Right atrium auricular region (tissue), 2 donors: ENCODE measurements at regions not wholly inside any gene's neighbourhood (a gene's known extent, or its start where the extent isn't known, plus 50 kb on each side); places are given as distances from the start of the nearest gene placed in this dataset.

ENCODE experiments used
- DNase-seq: peaks from one replicate; pipeline ENCODE4 v3.0.0-alpha.2; 2019; ENCODE audit warnings: low spot score
- H3K27ac ChIP-seq, 2 donors: fragments of 200-600 bp; sonication (generic); 1 replicate in 1 of 2; 2 replicates in 1 of 2; pipeline ENCODE4 v1.5.1; 2016 to 2019
- H3K27me3 ChIP-seq, 2 donors: fragments of 200-600 bp; sonication (generic); one replicate each; pipeline versions ENCODE4 v1.5.1 to v1.6.0; 2017 to 2019
- H3K36me3 ChIP-seq: fragments of 200-600 bp; sonication (generic); one replicate; pipeline ENCODE4 v1.5.1; 2016
- H3K4me1 ChIP-seq, 2 donors: fragments of 200-600 bp; sonication (generic); one replicate each; pipeline versions ENCODE4 v1.5.1 to v1.6.0; 2017 to 2019
- H3K4me3 ChIP-seq, 2 donors: fragments of 200-600 bp; sonication (generic); 1 replicate in 1 of 2; 2 replicates in 1 of 2; pipeline ENCODE4 v1.5.1; 2017 to 2019; ENCODE audit warnings: mild to moderate bottlenecking in 1 of 2, moderate library complexity in 1 of 2
- H3K9me3 ChIP-seq, 2 donors: fragments of 200-600 bp; sonication (generic); one replicate each; pipeline ENCODE4 v1.5.1; 2019
- CTCF ChIP-seq, 2 donors: fragments of 200-600 bp; sonication (generic); IDR thresholded peaks; one replicate each; pipeline ENCODE4 v1.5.1; 2019; ENCODE audit warnings: antibody characterized with exemption in 2 of 2

GRCh38 chr2:147718831-147719230 is 126.0 kb upstream of the ACVR2A start:
- no peaks in the 10 kb centered on the region for H3K36me3 ChIP-seq
- no peaks in the 10 kb centered on the region for H3K4me1 ChIP-seq
- H3K27ac ChIP-seq, result no peak overlapping the region
- no peak overlapping the region for H3K4me3 ChIP-seq
- H3K9me3 ChIP-seq, result no peaks in the 10 kb centered on the region
- DNase-seq, result no peak
- no peak for TF ChIP-seq CTCF (IDR thresholded peaks at IDR 0.05)
- no peaks in the 10 kb centered on the region for H3K27me3 ChIP-seq

- no peaks in the 10 kb centered on the region for H3K27me3 ChIP-seq
- no peak for DNase-seq
- no peaks in the 10 kb centered on the region for H3K4me1 ChIP-seq
- H3K9me3 ChIP-seq, result no peaks in the 10 kb centered on the region
- H3K27ac ChIP-seq, result no peak overlapping the region
- no peaks in the 10 kb centered on the region for H3K36me3 ChIP-seq
- TF ChIP-seq CTCF (IDR thresholded peaks at IDR 0.05), result no peak
- no peak overlapping the region for H3K4me3 ChIP-seq
Measured at GRCh38 chr2:147716906-147717305, 127.9 kb upstream of the ACVR2A start.

- no peak for TF ChIP-seq CTCF (IDR thresholded peaks at IDR 0.05)
Measured at GRCh38 chr2:147715807-147716206, 129.0 kb upstream of the ACVR2A start.

GRCh38 chr2:147714582-147714981 is 130.2 kb upstream of the ACVR2A start:
- Histone ChIP-seq H3K27ac (no peak overlapping the region), H3K4me3 (no peak overlapping the region), H3K9me3 (no peaks in the 10 kb centered on the region), H3K27me3 (no peaks in the 10 kb centered on the region), H3K4me1 (no peaks in the 10 kb centered on the region), H3K36me3 (no peaks in the 10 kb centered on the region)
- no peak for TF ChIP-seq CTCF (IDR thresholded peaks at IDR 0.05)
- DNase-seq, result no peak

More at GRCh38 chr2:147715807-147716206, 129.0 kb upstream of the ACVR2A start:
- H3K9me3 ChIP-seq, result no peaks in the 10 kb centered on the region
- H3K4me1 ChIP-seq, result no peaks in the 10 kb centered on the region
- no peaks in the 10 kb centered on the region for H3K27me3 ChIP-seq
- no peaks in the 10 kb centered on the region for H3K36me3 ChIP-seq
- H3K27ac ChIP-seq, result no peak overlapping the region
- no peak for DNase-seq
- no peak overlapping the region for H3K4me3 ChIP-seq

- no peaks in the 10 kb centered on the region for H3K27me3 ChIP-seq
- no peak overlapping the region for H3K27ac ChIP-seq
- H3K9me3 ChIP-seq, result no peaks in the 10 kb centered on the region
- H3K36me3 ChIP-seq, result no peaks in the 10 kb centered on the region
- no peak for DNase-seq
- H3K4me3 ChIP-seq, result no peak overlapping the region
- H3K4me1 ChIP-seq, result no peaks in the 10 kb centered on the region
- no peak for TF ChIP-seq CTCF (IDR thresholded peaks at IDR 0.05)
Measured at GRCh38 chr2:147713349-147713748, 131.5 kb upstream of the ACVR2A start.

GRCh38 chr2:147712051-147712450 is 132.8 kb upstream of the ACVR2A start:
- Histone ChIP-seq H3K36me3 (no peaks in the 10 kb centered on the region), H3K9me3 (no peaks in the 10 kb centered on the region), H3K4me3 (no peak overlapping the region), H3K27ac (no peak overlapping the region), H3K4me1 (no peaks in the 10 kb centered on the region), H3K27me3 (no peaks in the 10 kb centered on the region)
- DNase-seq, result no peak
- TF ChIP-seq CTCF (IDR thresholded peaks at IDR 0.05), result no peak
